DND-41 (cell line): ENCODE measurements at regions not wholly inside any gene's neighbourhood (a gene's known extent, or its start where the extent isn't known, plus 50 kb on each side); places are given as distances from the start of the nearest gene placed in this dataset.

Experiments used
- ATAC-seq: fragments of 200-7000 bp; cut with Tn5 transposase; 3 replicates; pipeline ENCODE4 v1.9.1; 2021; ENCODE audit warnings: low read depth; ENCODE audit not compliant: insufficient read depth
- DNase-seq: peaks from one replicate; pipeline ENCODE4 v3.0.0-alpha.2; 2020
- H2AFZ ChIP-seq: 2 replicates; pipeline ENCODE4 v1.6.0; 2012; ENCODE audit warnings: low read depth, low read length
- H3K27ac ChIP-seq: 2 replicates; pipeline ENCODE4 v1.5.1; 2012; ENCODE audit warnings: low read length, inconsistent platforms
- H3K27me3 ChIP-seq: fragments of 200-600 bp; sonication (generic); 2 replicates; pipeline ENCODE4 v1.6.0; 2012; ENCODE audit warnings: low read length, mild to moderate bottlenecking, inconsistent platforms; ENCODE audit not compliant: insufficient read depth, poor library complexity
- H3K36me3 ChIP-seq: 2 replicates; pipeline ENCODE4 v1.5.1; 2012; ENCODE audit warnings: low read length, inconsistent platforms; ENCODE audit not compliant: insufficient read depth
- H3K4me1 ChIP-seq: 2 replicates; pipeline ENCODE4 v1.5.1; 2012; ENCODE audit warnings: mild to moderate bottlenecking, low read length; ENCODE audit not compliant: insufficient read depth
- H3K4me2 ChIP-seq: 2 replicates; pipeline ENCODE4 v1.6.0; 2012; ENCODE audit warnings: mild to moderate bottlenecking, moderate library complexity, low read length, inconsistent platforms; ENCODE audit not compliant: insufficient read depth
- H3K4me3 ChIP-seq, 2 experiments: fragments of 200-600 bp in 1 of 2; shearing (Covaris generic) in 1 of 2; 2 replicates each; pipeline ENCODE4 v1.5.1; 2012 to 2016; ENCODE audit warnings: inconsistent platforms in 2 of 2, low read length in 2 of 2, mild to moderate bottlenecking in 2 of 2, low read depth in 1 of 2, moderate library complexity in 1 of 2
- H3K79me2 ChIP-seq: 2 replicates; pipeline ENCODE4 v1.6.0; 2012; ENCODE audit warnings: low read length, inconsistent platforms; ENCODE audit not compliant: insufficient read depth
- H3K9ac ChIP-seq: 2 replicates; pipeline ENCODE4 v1.6.0; 2012; ENCODE audit warnings: low read depth, mild to moderate bottlenecking, inconsistent platforms, low read length, moderate library complexity
- H3K9me3 ChIP-seq: 2 replicates; pipeline ENCODE4 v1.5.1; 2012; ENCODE audit warnings: low read length, moderate library complexity, mild to moderate bottlenecking, inconsistent platforms; ENCODE audit not compliant: insufficient read depth, severe bottlenecking
- H4K20me1 ChIP-seq: 2 replicates; pipeline ENCODE4 v1.6.0; 2012; ENCODE audit warnings: low read length; ENCODE audit not compliant: insufficient read depth
- EZH2 ChIP-seq: IDR thresholded peaks from 3 replicates; pipeline ENCODE4 v1.6.1; 2012; ENCODE audit warnings: borderline replicate concordance, low read depth, mild to moderate bottlenecking, moderate library complexity, low read length, inconsistent platforms; ENCODE audit not compliant: severe bottlenecking
- TF ChIP-seq, protein P1 (sequence below): IDR thresholded peaks from 2 replicates; pipeline ENCODE4 v1.5.1; 2012; ENCODE audit warnings: borderline replicate concordance, low read length, moderate library complexity, mild to moderate bottlenecking; ENCODE audit not compliant: poor library complexity, severe bottlenecking; ENCODE audit errors: extremely low read depth

DNA sequence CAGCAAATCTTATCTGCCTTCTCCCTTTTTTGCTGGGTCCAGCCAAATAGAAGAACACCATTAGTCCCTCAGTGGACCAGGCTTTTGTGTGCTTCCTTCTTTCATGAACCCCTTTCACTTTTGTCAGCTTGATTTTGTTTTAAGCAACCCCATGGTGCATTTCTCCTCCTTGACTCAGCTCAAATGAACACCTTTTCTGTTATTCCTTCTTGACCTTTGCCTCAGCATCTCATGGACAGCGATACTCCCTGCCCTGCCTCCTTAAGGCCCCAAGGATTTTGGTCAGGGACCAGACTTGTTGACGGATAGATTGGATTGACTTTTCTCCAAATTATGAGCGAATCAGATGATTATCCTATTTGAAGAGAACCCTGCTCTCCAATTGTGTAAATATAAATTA lies 356.6 kb upstream of the USP24 start:
- no peak for ATAC-seq
- Histone ChIP-seq H3K27me3 (no peaks in the 10 kb centered on the region), H3K79me2 (no peaks in the 10 kb centered on the region), H3K9me3 (no peaks in the 10 kb centered on the region), H3K4me1 (no peaks in the 10 kb centered on the region), H3K9ac (no peak overlapping the region), H2AFZ (no peak overlapping the region), H3K27ac (no peak overlapping the region), H3K36me3 (no peaks in the 10 kb centered on the region), H3K4me3 (no peak overlapping the region), H4K20me1 (no peaks in the 10 kb centered on the region), H3K4me2 (no peak overlapping the region)
- no peak for DNase-seq
- TF ChIP-seq EZH2: no peak
- TF ChIP-seq, protein P1, sequence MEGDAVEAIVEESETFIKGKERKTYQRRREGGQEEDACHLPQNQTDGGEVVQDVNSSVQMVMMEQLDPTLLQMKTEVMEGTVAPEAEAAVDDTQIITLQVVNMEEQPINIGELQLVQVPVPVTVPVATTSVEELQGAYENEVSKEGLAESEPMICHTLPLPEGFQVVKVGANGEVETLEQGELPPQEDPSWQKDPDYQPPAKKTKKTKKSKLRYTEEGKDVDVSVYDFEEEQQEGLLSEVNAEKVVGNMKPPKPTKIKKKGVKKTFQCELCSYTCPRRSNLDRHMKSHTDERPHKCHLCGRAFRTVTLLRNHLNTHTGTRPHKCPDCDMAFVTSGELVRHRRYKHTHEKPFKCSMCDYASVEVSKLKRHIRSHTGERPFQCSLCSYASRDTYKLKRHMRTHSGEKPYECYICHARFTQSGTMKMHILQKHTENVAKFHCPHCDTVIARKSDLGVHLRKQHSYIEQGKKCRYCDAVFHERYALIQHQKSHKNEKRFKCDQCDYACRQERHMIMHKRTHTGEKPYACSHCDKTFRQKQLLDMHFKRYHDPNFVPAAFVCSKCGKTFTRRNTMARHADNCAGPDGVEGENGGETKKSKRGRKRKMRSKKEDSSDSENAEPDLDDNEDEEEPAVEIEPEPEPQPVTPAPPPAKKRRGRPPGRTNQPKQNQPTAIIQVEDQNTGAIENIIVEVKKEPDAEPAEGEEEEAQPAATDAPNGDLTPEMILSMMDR: no peak

DNA sequence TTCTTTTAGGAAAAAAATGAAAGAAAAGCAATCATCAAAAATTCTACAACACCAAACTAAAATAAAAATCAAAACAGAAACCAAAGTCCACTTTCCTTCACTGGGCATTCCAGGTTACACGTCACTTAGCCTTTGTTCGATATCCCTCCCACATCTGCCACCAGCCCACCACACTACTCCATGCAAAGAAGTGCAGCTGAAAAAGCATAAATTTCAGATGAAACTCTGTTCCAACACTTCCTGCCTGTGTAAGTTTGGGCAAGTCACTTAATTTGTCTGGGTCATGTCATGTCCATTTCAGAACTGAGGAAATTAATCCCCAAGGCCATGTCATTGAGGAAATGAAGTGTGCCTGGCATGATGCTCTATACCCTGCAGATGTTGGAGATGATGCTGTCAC lies 354.3 kb upstream of the USP24 start:
- H3K9me3 ChIP-seq: no peaks in the 10 kb centered on the region
- no peaks in the 10 kb centered on the region for H3K36me3 ChIP-seq
- DNase-seq: no peak
- no peaks in the 10 kb centered on the region for H3K79me2 ChIP-seq
- H4K20me1 ChIP-seq: no peaks in the 10 kb centered on the region
- no peak overlapping the region for H2AFZ ChIP-seq
- no peak overlapping the region for H3K9ac ChIP-seq
- no peak overlapping the region for H3K4me3 ChIP-seq
- H3K4me2 ChIP-seq: no peak overlapping the region
- no peak overlapping the region for H3K27ac ChIP-seq
- TF ChIP-seq, protein P1: no peak
- TF ChIP-seq EZH2: no peak
- ATAC-seq: no peak
- H3K27me3 ChIP-seq: no peaks in the 10 kb centered on the region
- H3K4me1 ChIP-seq: no peaks in the 10 kb centered on the region

DNA sequence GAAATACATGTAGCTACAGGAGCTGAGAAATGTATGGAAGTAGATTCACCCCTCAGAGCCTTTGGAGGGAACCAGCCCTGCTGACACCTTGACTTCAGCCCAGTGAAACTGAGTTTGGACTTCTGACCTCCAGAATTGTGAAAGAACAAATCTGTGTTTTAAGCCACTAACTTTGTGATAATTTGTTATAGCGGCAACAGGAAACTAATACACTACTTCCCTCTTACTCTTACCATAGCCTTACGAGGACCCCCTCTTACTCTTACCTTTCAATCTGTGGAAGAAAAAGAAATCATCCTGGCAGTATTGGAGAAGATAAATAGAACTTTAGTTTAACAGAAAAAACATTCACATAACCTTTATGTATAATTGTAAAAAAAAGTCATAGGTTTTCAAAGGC lies 353.6 kb upstream of the USP24 start:
- no peak overlapping the region for H3K9ac ChIP-seq
- H3K9me3 ChIP-seq: no peaks in the 10 kb centered on the region
- no peak overlapping the region for H3K27ac ChIP-seq
- no peaks in the 10 kb centered on the region for H3K36me3 ChIP-seq
- ATAC-seq (no peak), DNase-seq (no peak)
- no peaks in the 10 kb centered on the region for H3K79me2 ChIP-seq
- H3K4me1 ChIP-seq: no peaks in the 10 kb centered on the region
- no peaks in the 10 kb centered on the region for H3K27me3 ChIP-seq
- H3K4me2 ChIP-seq: no peak overlapping the region
- H3K4me3 ChIP-seq: no peak overlapping the region
- TF ChIP-seq, protein P1: no peak
- no peak for TF ChIP-seq EZH2
- no peak overlapping the region for H2AFZ ChIP-seq
- H4K20me1 ChIP-seq: no peaks in the 10 kb centered on the region

DNA sequence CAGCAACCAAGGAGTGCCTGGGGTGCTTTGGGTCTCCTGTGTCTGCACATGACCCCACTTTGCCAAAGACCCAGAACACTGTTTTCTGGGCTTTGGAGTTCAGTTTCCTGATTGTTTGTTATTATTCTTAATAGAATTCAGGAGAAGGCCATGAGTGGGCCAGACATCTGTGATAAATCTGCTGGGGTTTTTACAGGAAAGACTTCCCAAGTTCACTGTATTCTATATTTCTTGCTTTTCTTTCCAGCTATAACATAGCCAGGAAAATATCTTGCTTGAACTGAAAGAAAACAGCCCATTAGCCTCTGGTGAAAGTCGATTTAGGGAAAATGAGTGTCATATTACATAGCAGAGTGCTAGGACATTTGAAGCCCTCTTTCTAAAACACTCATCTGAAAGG lies 345.1 kb upstream of the USP24 start:
- no peaks in the 10 kb centered on the region for H3K9me3 ChIP-seq
- H3K9ac ChIP-seq: no peak overlapping the region
- H3K4me1 ChIP-seq: no peaks in the 10 kb centered on the region
- H3K4me2 ChIP-seq: no peak overlapping the region
- H3K4me3 ChIP-seq: no peak overlapping the region
- H3K36me3 ChIP-seq: no peaks in the 10 kb centered on the region
- no peak for TF ChIP-seq EZH2
- TF ChIP-seq, protein P1: no peak
- no peaks in the 10 kb centered on the region for H3K79me2 ChIP-seq
- H3K27ac ChIP-seq: no peak overlapping the region
- no peaks in the 10 kb centered on the region for H3K27me3 ChIP-seq
- no peak overlapping the region for H2AFZ ChIP-seq
- no peaks in the 10 kb centered on the region for H4K20me1 ChIP-seq
- ATAC-seq (no peak), DNase-seq (no peak)
